Esophagus (tissue), 2 donors: ENCODE measurements at regions not wholly inside any gene's neighbourhood (a gene's known extent, or its start where the extent isn't known, plus 50 kb on each side); places are given as distances from the start of the nearest gene placed in this dataset.

Experiments
- H3K27ac ChIP-seq, 2 donors: one replicate each; pipeline ENCODE4 v1.5.1; 2013; ENCODE audit warnings: low read depth in 2 of 2, mild to moderate bottlenecking in 2 of 2, inconsistent platforms in 1 of 2, low read length in 1 of 2, moderate library complexity in 1 of 2
- H3K27me3 ChIP-seq, 2 donors: one replicate each; pipeline ENCODE4 v1.6.1; 2013; ENCODE audit warnings: low read length in 2 of 2, control low read depth in 1 of 2, mild to moderate bottlenecking in 1 of 2; ENCODE audit not compliant: insufficient read depth in 2 of 2, control insufficient read depth in 1 of 2
- H3K36me3 ChIP-seq, 2 donors: one replicate each; pipeline ENCODE4 v1.6.1; 2013; ENCODE audit warnings: low read length in 1 of 2; ENCODE audit not compliant: control insufficient read depth in 2 of 2, insufficient read depth in 2 of 2
- H3K4me1 ChIP-seq, 2 donors: one replicate each; pipeline ENCODE4 v1.6.1; 2013; ENCODE audit warnings: low read length in 1 of 2; ENCODE audit not compliant: control insufficient read depth in 2 of 2, insufficient read depth in 2 of 2
- H3K4me3 ChIP-seq, 2 donors: one replicate each; pipeline ENCODE4 v1.5.1; 2013; ENCODE audit warnings: low read length in 2 of 2, mild to moderate bottlenecking in 2 of 2, low read depth in 1 of 2, moderate library complexity in 1 of 2
- H3K9me3 ChIP-seq, 2 donors: one replicate each; pipeline ENCODE4 v1.6.1; 2013; ENCODE audit warnings: mild to moderate bottlenecking in 2 of 2, low read depth in 1 of 2, low read length in 1 of 2, moderate library complexity in 1 of 2; ENCODE audit not compliant: control insufficient read depth in 2 of 2, insufficient read depth in 1 of 2
- WGBS, 2 donors: extraction: QIAGEN DNeasy Blood & Tissue Kit; methylation state at CpG; one replicate each; pipeline ENCODE4 v1.1.7; 2013; 5-methylcytosine and 5-hydroxymethylcytosine counted together
- donor health status: healthy with polysubstance abuse.
- donor health status: Bipolar disorder and iron deficiency.

GRCh38 chr9:20291201-20291600, 331.1 kb downstream of the MLLT3 start:
- Histone ChIP-seq H3K27ac (no peak overlapping the region), H3K36me3 (no peaks in the 10 kb centered on the region), H3K4me1 (no peaks in the 10 kb centered on the region), H3K27me3 (no peaks in the 10 kb centered on the region), H3K9me3 (no peaks in the 10 kb centered on the region), H3K4me3 (no peak overlapping the region)
- WGBS, 2 donors: 67 to 80% methylated on average over 2 of the region's 2 CpGs

GRCh38 chr9:20290257-20290656, 332.0 kb downstream of the MLLT3 start:
- Histone ChIP-seq H3K27ac (no peak overlapping the region), H3K4me1 (no peaks in the 10 kb centered on the region), H3K27me3 (no peaks in the 10 kb centered on the region), H3K4me3 (no peak overlapping the region), H3K9me3 (no peaks in the 10 kb centered on the region), H3K36me3 (no peaks in the 10 kb centered on the region)
- 81 to 85% methylated on average over 6 of the region's 6 CpGs for WGBS, 2 donors

- WGBS, 2 donors: 74 to 83% methylated on average over 9 of the region's 9 CpGs
Observed at GRCh38 chr9:20289423-20290010, 332.8 kb downstream of the MLLT3 start.

GRCh38 chr9:20286969-20287368, 335.3 kb downstream of the MLLT3 start:
- H3K4me3 ChIP-seq: no peak overlapping the region
- WGBS, 2 donors: 79 to 89% methylated on average over 3 of the region's 3 CpGs

More at GRCh38 chr9:20289423-20290010, 332.8 kb downstream of the MLLT3 start:
- Histone ChIP-seq H3K27ac (no peak overlapping the region), H3K4me1 (no peaks in the 10 kb centered on the region), H3K27me3 (no peaks in the 10 kb centered on the region), H3K4me3 (no peak overlapping the region), H3K36me3 (no peaks in the 10 kb centered on the region), H3K9me3 (no peaks in the 10 kb centered on the region)

GRCh38 chr9:20286154-20286700, 336.1 kb downstream of the MLLT3 start:
- H3K36me3 ChIP-seq: no peaks in the 10 kb centered on the region
- no peak overlapping the region for H3K27ac ChIP-seq
- no peaks in the 10 kb centered on the region for H3K27me3 ChIP-seq
- no peaks in the 10 kb centered on the region for H3K9me3 ChIP-seq
- 70 to 86% methylated on average over 2 of the region's 2 CpGs for WGBS, 2 donors
- H3K4me3 ChIP-seq: no peak overlapping the region
- no peaks in the 10 kb centered on the region for H3K4me1 ChIP-seq

More at GRCh38 chr9:20286969-20287368, 335.3 kb downstream of the MLLT3 start:
- no peak overlapping the region for H3K27ac ChIP-seq
- H3K27me3 ChIP-seq: no peaks in the 10 kb centered on the region
- no peaks in the 10 kb centered on the region for H3K4me1 ChIP-seq
- H3K9me3 ChIP-seq: no peaks in the 10 kb centered on the region
- H3K36me3 ChIP-seq: no peaks in the 10 kb centered on the region

DNA sequence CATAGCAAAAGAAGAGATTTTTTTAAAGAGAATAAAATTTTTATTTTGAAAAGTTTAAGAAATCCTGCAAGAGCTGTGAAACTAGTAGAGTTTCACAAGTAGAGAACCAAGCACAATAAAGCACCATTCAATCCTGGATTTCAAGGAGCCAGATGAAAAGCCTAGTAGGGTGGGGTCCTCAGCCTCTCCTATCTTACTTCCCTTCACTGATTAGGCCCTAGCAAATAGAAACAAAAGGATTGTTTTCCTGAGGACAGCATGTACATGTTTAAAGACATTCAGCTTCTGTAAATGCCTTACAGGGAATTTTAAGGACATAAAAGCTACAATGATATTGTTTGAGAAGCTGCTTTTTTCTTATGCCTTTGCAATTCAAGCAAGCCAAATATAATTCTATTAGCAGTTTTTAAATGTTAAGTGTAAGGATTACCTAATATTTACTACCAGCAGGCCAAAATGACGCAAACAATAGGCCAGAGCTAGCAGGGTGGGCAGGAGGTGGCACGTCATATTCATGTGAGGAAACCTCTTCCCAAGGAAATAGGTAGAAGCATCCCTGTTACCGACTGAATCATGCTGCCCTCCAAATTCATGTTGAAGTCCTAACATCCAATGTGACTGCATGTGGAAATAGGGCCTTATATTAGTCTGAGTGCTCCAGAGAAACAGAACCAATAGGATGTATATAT, 337.6 kb downstream of the MLLT3 start:
- no peaks in the 10 kb centered on the region for H3K27me3 ChIP-seq
- 65 to 81% methylated on average over 3 of the region's 3 CpGs for WGBS, 2 donors
- H3K27ac ChIP-seq: no peak overlapping the region
- H3K36me3 ChIP-seq: no peaks in the 10 kb centered on the region
- H3K9me3 ChIP-seq: no peaks in the 10 kb centered on the region
- no peaks in the 10 kb centered on the region for H3K4me1 ChIP-seq
- no peak overlapping the region for H3K4me3 ChIP-seq

DNA sequence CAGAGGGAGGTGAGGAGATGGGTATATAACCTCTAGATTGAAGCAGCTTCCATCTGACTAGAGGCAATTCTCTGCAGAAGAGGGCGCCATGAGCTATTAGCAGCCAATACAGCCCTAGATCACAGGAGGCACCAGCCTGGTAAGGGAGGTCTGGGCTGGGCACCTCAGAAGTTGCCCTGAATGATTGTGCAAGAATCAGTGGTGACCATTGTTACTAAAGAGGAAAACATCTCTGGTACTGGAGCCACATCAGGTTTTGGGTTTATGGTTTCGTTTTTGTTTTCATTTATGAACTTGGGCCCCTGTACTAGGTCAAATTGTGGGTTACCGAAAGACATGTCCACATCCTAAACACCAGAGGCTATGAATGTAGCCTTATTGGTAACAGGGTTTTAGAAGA, 342.0 kb downstream of the MLLT3 start:
- H3K4me1 ChIP-seq: no peaks in the 10 kb centered on the region
- no peaks in the 10 kb centered on the region for H3K36me3 ChIP-seq
- no peak overlapping the region for H3K4me3 ChIP-seq
- no peak overlapping the region for H3K27ac ChIP-seq
- H3K9me3 ChIP-seq: peaks cover 2 to 4% of the 10 kb centered on the region in 2 donors
- H3K27me3 ChIP-seq: no peaks in the 10 kb centered on the region
- WGBS, 2 donors: 92 to 93% methylated on average over 3 of the region's 3 CpGs

- Histone ChIP-seq H3K36me3 (no peaks in the 10 kb centered on the region), H3K27ac (no peak overlapping the region), H3K9me3 (peaks cover 2 to 4% of the 10 kb centered on the region in 2 donors), H3K27me3 (no peaks in the 10 kb centered on the region), H3K4me1 (no peaks in the 10 kb centered on the region), H3K4me3 (no peak overlapping the region)
- WGBS, 2 donors: 94 to 96% methylated on average over 2 of the region's 2 CpGs
Observed at GRCh38 chr9:20276762-20277161, 345.5 kb downstream of the MLLT3 start.

DNA sequence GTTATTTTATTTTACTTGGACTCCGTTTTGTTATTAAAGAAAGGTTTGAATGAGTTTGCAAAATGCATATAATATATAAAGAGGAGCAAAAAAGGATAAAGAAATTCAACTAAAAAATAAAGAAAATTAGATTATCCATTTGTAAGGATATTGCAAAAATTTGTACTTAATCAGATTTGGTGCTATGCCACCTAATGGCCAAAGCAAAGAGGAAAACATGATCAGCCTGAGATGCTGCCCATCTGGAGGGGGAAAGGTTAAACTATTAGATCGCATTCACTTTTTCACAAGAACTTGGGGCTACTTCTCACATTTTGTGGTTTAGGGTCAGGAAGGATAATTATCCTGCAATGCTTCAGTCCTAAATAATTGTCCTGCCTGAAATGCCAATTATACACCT, 350.6 kb downstream of the MLLT3 start:
- Histone ChIP-seq H3K36me3 (no peaks in the 10 kb centered on the region), H3K4me1 (no peaks in the 10 kb centered on the region), H3K27me3 (no peaks in the 10 kb centered on the region), H3K4me3 (no peak overlapping the region), H3K27ac (no peak overlapping the region), H3K9me3 (peaks cover 1 to 3% of the 10 kb centered on the region in 2 donors)
- WGBS, 2 donors: 86 to 88% methylated on average over 2 of the region's 2 CpGs

DNA sequence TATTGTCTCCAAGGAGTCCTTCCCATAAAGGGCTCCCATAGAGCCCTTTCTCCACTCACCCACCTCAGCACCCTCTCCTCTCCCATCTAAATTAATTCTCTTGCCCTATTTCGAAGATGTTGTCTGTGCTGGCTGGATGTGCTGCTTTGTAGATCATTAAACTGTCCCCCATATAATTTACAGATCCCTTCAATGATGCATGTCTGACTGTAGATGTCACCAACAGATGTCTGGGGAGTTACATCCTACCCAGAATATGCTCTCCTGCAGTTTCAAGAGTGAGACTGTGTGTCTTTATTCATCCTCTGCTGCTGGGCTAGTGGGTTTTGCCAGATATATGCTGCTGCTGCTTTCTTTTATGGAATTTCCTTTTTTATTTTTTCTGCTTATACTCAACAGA, 351.2 kb downstream of the MLLT3 start:
- H3K4me3 ChIP-seq: no peak overlapping the region
- no peaks in the 10 kb centered on the region for H3K9me3 ChIP-seq
- no peaks in the 10 kb centered on the region for H3K4me1 ChIP-seq
- 77 to 78% methylated on average over 1 of the region's 1 CpG for WGBS, 2 donors
- no peaks in the 10 kb centered on the region for H3K27me3 ChIP-seq
- no peaks in the 10 kb centered on the region for H3K36me3 ChIP-seq
- H3K27ac ChIP-seq: no peak overlapping the region
